ENCODE measurements at regions not wholly inside any gene's neighbourhood (a gene's known extent, or its start where the extent isn't known, plus 50 kb on each side); places are given as distances from the start of the nearest gene placed in this dataset.

GRCh38 chr12:97222391-97222790 lies 240.2 kb upstream of the RMST start:
- TF ChIP-seq CTCF (IDR thresholded peaks at IDR 0.05): no peak
- no peak for TF ChIP-seq POLR2A (IDR thresholded peaks at IDR 0.05)
- TF ChIP-seq POLR2AphosphoS5 (IDR thresholded peaks at IDR 0.05): no peak

Data from sigmoid colon (tissue), 4 donors.